Upper lobe of left lung (tissue), 6 donors: ENCODE measurements at regions not wholly inside any gene's neighbourhood (a gene's known extent, or its start where the extent isn't known, plus 50 kb on each side); places are given as distances from the start of the nearest gene placed in this dataset.

Experiments
- ATAC-seq, 2 donors: fragments of 200-7000 bp; cut with Tn5 transposase; one replicate each; pipeline ENCODE4 v1.9.1; 2022; ENCODE audit warnings: mild to moderate bottlenecking in 2 of 2, moderate library complexity in 2 of 2; ENCODE audit not compliant: low FRiP score in 2 of 2
- DNase-seq, 2 donors: peaks; one replicate each; pipeline ENCODE4 v3.0.0-alpha.2; 2019 to 2020
- H3K27ac ChIP-seq, 4 donors: fragments of 200-600 bp; sonication (generic); one replicate each; pipeline ENCODE4 v1.5.1; 2016 to 2019
- H3K27me3 ChIP-seq, 4 donors: fragments of 200-600 bp; sonication (generic); one replicate each; pipeline ENCODE4 v1.5.1; 2017 to 2019
- H3K36me3 ChIP-seq, 4 donors: fragments of 200-600 bp; sonication (generic); one replicate each; pipeline ENCODE4 v1.5.1; 2016 to 2019
- H3K4me1 ChIP-seq, 4 donors: fragments of 200-600 bp; sonication (generic); one replicate each; pipeline ENCODE4 v1.5.1; 2018 to 2019
- H3K4me3 ChIP-seq, 4 donors: fragments of 200-600 bp; sonication (generic); one replicate each; pipeline ENCODE4 v1.5.1; 2017 to 2019; ENCODE audit warnings: mild to moderate bottlenecking in 2 of 4, moderate library complexity in 1 of 4
- H3K9me3 ChIP-seq, 4 donors: fragments of 200-600 bp; sonication (generic); one replicate each; pipeline ENCODE4 v1.5.1; 2018 to 2019
- CTCF ChIP-seq, 6 experiments: fragments of 450-650 bp in 4 of 6; fragments of 200-600 bp in 2 of 6; sonication (generic) in 2 of 6; IDR thresholded peaks; one replicate each; pipeline ENCODE4 v1.5.1; 2016 to 2019; ENCODE audit warnings: antibody characterized with exemption in 6 of 6
- EP300 ChIP-seq, 4 donors: sonication (generic); formaldehyde crosslinking; IDR thresholded peaks; one replicate each; pipeline ENCODE4 v1.5.1; 2017; ENCODE audit warnings: antibody characterized with exemption in 4 of 4, control low read depth in 2 of 4
- POLR2A ChIP-seq, 4 donors: fragments of 450-650 bp; IDR thresholded peaks; one replicate each; pipeline ENCODE4 v1.5.1; 2016 to 2017; ENCODE audit warnings: antibody characterized with exemption in 4 of 4, mild to moderate bottlenecking in 2 of 4
- POLR2AphosphoS5 ChIP-seq, 2 donors: sonication (generic); formaldehyde crosslinking; IDR thresholded peaks; one replicate each; pipeline ENCODE4 v1.5.1; 2017; ENCODE audit warnings: antibody characterized with exemption in 2 of 2
- WGBS, 2 donors: methylation state at CpG; one replicate each; pipeline ENCODE4 v1.1.5; 2017 to 2018; 5-methylcytosine and 5-hydroxymethylcytosine counted together
- donor health status: DM: no; HTN: no; CAD: no; lungs with moderate emphysema.
- donor health status: DM: no; HTN: yes; CAD: no; lungs with severe emphysema.

- TF ChIP-seq CTCF (IDR thresholded peaks at IDR 0.05) (no peak), EP300 (IDR thresholded peaks at IDR 0.05) (no peak), POLR2AphosphoS5 (IDR thresholded peaks at IDR 0.05) (no peak), POLR2A (IDR thresholded peaks at IDR 0.05) (no peak)
- H3K9me3 ChIP-seq: no peaks in the 10 kb centered on the region
- H3K27ac ChIP-seq: no peak overlapping the region
- H3K4me1 ChIP-seq: no peaks in the 10 kb centered on the region
- DNase-seq (no peak), ATAC-seq (no peak)
- 66 to 70% methylated on average over 3 of the region's 3 CpGs for WGBS, 2 donors
- H3K36me3 ChIP-seq: no peaks in the 10 kb centered on the region
- no peaks in the 10 kb centered on the region for H3K27me3 ChIP-seq
- no peak overlapping the region for H3K4me3 ChIP-seq
These were observed 116.0 kb downstream of the FAM161A start for GRCh38 chr2:61737841-61738240.

- Histone ChIP-seq H3K4me3 (no peak overlapping the region), H3K4me1 (no peaks in the 10 kb centered on the region), H3K27ac (no peak overlapping the region), H3K27me3 (no peaks in the 10 kb centered on the region), H3K9me3 (no peaks in the 10 kb centered on the region), H3K36me3 (no peaks in the 10 kb centered on the region)
- 86 to 92% methylated on average over 4 of the region's 4 CpGs for WGBS, 2 donors
- TF ChIP-seq CTCF (IDR thresholded peaks at IDR 0.05) (no peak), POLR2A (IDR thresholded peaks at IDR 0.05) (no peak), EP300 (IDR thresholded peaks at IDR 0.05) (no peak), POLR2AphosphoS5 (IDR thresholded peaks at IDR 0.05) (no peak)
- ATAC-seq (no peak), DNase-seq (no peak)
These were observed 116.9 kb downstream of the FAM161A start for GRCh38 chr2:61736953-61737352.

GRCh38 chr2:61733563-61733962 lies 120.3 kb downstream of the FAM161A start:
- Histone ChIP-seq H3K4me1 (no peaks in the 10 kb centered on the region), H3K36me3 (no peaks in the 10 kb centered on the region), H3K27ac (no peak overlapping the region), H3K27me3 (no peaks in the 10 kb centered on the region), H3K4me3 (no peak overlapping the region), H3K9me3 (no peaks in the 10 kb centered on the region)
- 94 to 95% methylated on average over 2 of the region's 2 CpGs for WGBS, 2 donors
- no peak for ATAC-seq
- DNase-seq: no peak
- no peak for TF ChIP-seq POLR2AphosphoS5 (IDR thresholded peaks at IDR 0.05)
- TF ChIP-seq CTCF (IDR thresholded peaks at IDR 0.05): no peak
- TF ChIP-seq EP300 (IDR thresholded peaks at IDR 0.05): no peak
- no peak for TF ChIP-seq POLR2A (IDR thresholded peaks at IDR 0.05)

GRCh38 chr2:61732787-61733186 lies 121.1 kb downstream of the FAM161A start:
- no peaks in the 10 kb centered on the region for H3K4me1 ChIP-seq
- no peak overlapping the region for H3K27ac ChIP-seq
- TF ChIP-seq POLR2A (IDR thresholded peaks at IDR 0.05) (no peak), CTCF (IDR thresholded peaks at IDR 0.05) (no peak), EP300 (IDR thresholded peaks at IDR 0.05) (no peak), POLR2AphosphoS5 (IDR thresholded peaks at IDR 0.05) (no peak)
- H3K36me3 ChIP-seq: no peaks in the 10 kb centered on the region
- H3K27me3 ChIP-seq: no peaks in the 10 kb centered on the region
- H3K4me3 ChIP-seq: no peak overlapping the region
- no peaks in the 10 kb centered on the region for H3K9me3 ChIP-seq
- ATAC-seq (no peak), DNase-seq (no peak)

- Histone ChIP-seq H3K36me3 (no peaks in the 10 kb centered on the region), H3K4me1 (no peaks in the 10 kb centered on the region), H3K9me3 (no peaks in the 10 kb centered on the region), H3K27ac (no peak overlapping the region), H3K27me3 (no peaks in the 10 kb centered on the region), H3K4me3 (no peak overlapping the region)
- TF ChIP-seq POLR2A (IDR thresholded peaks at IDR 0.05) (no peak), POLR2AphosphoS5 (IDR thresholded peaks at IDR 0.05) (no peak), CTCF (IDR thresholded peaks at IDR 0.05) (no peak), EP300 (IDR thresholded peaks at IDR 0.05) (no peak)
- ATAC-seq (no peak), DNase-seq (no peak)
- 58 to 78% methylated on average over 1 of the region's 1 CpG for WGBS, 2 donors
These were observed 126.1 kb downstream of the FAM161A start for GRCh38 chr2:61727746-61728145.
